ENCODE measurements at regions not wholly inside any gene's neighbourhood (a gene's known extent, or its start where the extent isn't known, plus 50 kb on each side); places are given as distances from the start of the nearest gene placed in this dataset.

DNA sequence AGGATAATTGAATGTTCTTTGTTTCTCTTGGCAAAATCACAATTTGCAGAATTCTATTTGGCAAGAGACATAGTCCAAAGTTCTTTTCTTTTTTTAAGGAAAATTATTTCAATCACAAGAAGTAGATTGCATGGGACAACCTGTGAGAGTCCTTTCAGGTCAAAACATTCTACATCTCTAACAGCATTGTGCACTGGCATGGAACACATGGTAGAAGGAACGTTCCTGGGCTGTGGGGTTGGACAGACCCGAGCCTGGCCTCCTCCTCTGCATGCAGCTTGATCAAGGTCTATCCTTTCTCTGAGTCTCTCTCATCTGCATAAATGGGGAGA lies 88.6 kb upstream of the CPSF6 start:
- no peak for TF ChIP-seq CTCF (IDR thresholded peaks at IDR 0.05; ENCODE audit: low read depth, low read length)
- no peak for TF ChIP-seq EZH2phosphoT487 (IDR thresholded peaks at IDR 0.05; ENCODE audit: low read depth)

All from OCI-LY3 (cell line).